HG02870 (cell line): ENCODE measurements at regions not wholly inside any gene's neighbourhood (a gene's known extent, or its start where the extent isn't known, plus 50 kb on each side); places are given as distances from the start of the nearest gene placed in this dataset.

Experiments
- ATAC-seq: cut with Tn5 transposase; IDR thresholded peaks from one replicate; pipeline ENCODE4 v1.9.1; 2021; ENCODE audit warnings: mild to moderate bottlenecking, moderate library complexity; ENCODE audit not compliant: unreplicated experiment

DNA sequence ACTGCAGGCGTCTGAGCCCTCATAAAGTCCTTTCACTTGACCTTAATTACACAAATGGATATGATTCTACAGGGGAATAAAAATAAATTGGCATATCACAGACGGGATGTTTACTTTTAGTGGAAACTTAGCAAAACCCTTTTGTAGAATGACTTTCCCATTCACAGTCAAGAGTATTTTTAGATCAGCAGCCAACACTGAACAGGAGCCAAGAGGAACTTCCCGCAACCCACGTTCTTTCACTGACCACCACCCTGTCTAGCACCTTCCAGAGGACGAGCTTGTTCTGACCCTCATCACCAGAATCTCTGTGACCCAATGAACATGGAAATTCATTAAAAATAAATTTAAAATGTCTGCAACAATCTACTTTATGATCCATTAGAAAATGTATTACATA is 119.0 kb upstream of the SNTG2 start:
- no peak for ATAC-seq

DNA sequence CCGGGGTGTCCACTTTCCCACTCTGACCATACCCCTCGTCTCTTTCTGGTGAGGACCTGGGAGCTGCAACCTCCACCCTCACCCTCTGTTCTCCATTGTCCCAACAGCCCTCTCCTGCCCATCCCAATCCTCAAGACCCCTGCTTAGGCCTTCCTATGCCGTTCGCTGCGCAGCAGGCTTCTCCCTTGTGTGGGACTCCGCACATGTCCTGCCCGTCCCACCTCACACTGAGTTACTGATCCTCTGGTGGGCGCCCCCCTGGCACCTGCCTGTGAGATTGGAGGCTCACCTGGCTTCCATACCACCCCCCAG is 119.5 kb upstream of the SNTG2 start:
- ATAC-seq = no peak

DNA sequence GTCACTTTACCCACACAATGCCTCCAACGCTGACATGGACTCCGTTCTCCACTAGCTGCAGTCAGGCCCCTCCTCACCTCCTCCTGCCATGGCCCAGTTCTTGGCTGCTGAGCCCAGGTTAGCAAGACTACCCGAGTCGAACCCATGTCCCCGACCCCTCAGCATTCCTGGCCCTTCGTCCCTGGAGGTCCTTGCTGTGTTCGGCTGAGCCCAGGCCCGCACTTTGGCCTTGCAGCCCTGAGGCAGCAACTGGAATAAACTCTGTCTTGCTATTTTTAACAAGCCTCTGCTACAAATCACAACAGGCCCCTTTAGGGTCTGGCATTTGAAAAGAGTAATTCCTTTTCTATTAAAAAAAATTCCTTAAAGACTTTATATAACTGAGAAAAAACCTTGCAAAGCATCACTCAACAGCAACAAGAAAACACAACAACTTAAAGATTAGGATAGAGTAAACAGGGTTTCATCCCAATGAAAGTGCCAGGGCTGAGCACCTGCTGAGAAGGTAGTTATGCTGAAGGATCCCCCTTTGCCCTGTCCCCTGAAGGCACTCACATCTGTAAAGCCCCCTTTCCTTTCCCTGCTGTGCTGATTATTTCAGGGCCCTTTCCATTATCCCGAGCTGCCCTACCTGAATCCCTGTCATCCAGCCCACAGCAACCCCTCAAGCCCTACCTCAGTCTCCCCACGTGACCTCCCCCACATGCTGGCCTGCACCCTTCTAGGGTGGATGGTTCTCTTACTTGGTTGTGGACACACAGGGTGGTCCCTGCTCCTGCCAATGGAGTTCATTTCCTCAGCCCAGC is 120.0 kb upstream of the SNTG2 start:
- no peak for ATAC-seq

DNA sequence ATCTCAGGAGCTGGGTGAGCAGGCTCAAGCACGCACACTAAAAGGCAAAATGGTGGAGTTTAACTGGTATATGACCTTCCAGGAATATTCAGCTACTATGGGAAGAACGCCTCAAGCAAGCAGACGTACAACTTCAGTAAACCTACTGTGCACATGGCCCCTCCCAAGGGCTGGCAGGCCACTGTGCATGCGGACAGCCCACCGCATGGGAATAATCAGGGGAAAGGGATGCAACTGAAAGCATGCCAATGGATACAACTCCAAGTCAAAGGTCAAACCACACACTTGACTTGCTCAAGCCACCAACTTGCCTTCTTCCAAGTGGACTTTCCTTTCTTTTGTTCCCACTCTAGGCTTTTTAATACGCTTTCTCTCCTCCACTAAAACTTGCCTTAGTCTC is 121.6 kb upstream of the SNTG2 start:
- no peak for ATAC-seq

DNA sequence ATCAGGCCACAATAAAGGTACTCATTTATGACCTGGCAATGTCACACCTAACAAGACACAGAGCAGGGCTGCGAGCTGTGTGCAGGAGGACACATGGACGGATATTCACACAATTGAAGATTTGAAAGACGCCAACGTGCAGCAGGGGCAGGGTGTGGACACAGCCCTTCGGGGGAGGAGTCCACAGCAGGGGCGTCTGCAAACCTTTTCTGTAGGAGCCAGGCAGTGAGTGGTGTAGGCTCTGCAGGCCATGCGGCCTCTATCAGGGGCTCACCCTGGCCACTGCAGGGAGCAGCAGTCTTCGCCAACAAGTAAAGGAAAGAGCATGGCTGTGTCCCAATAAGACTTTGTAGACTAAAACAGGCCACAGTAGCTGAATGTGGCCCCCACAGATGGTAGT is 125.7 kb upstream of the SNTG2 start:
- no peak for ATAC-seq

DNA sequence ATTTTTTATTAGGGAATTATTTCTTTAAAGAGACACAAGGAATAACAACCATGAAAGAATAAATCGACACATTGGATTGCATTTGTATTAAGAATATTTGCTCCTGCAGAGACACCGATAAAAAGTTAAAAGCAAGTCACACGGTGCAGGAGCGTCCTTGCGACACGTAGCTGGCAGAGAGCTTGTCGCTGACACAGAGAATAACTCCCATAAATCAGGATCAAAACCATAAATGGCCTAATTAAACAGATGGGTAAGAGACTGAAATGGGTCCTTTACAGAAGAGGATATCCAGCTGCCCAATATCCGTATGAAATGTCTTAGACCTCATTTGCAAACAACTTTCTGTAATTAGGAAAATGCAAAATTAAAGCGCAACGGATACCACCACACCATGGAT is 126.1 kb upstream of the SNTG2 start:
- ATAC-seq = no peak

DNA sequence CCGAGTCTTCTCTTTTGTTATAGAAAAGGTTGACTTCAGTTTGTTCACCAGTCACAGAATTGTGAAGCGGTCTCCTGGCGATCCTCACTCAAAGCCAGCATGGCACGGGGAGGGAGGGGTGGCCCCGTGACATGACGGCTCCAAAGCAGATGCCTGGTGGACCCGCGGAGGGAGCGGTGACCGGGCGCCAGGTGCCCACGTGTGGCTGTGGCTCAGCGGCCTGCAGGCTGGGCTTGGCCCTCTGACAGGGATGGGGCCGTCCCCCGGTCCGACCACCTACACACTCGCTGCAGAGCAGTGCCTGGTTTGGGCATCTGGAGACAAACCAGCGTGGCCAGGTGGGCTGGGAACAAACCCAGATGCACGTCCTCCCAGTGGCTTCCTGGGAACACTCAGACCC is 129.1 kb upstream of the SNTG2 start:
- no peak for ATAC-seq

DNA sequence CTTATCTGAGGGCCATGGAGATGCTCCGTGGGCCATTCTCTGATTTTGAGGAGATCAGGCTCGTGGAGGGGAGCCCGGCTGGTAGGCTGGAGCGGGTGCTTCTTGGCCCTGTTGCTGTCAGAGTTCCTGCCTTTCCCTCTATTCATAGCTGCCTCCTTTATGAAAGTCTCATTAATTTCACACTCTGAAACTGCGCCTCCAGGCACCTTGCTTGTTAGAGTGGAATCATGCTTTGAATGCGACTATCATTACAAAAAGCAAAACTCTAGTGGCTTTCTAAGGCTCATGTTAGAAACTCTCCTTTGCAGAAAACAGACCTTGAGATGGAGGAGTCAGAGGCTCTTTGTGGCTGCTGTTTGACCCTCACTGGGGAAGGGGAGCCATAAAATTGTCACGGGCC is 131.0 kb upstream of the SNTG2 start:
- ATAC-seq = no peak

DNA sequence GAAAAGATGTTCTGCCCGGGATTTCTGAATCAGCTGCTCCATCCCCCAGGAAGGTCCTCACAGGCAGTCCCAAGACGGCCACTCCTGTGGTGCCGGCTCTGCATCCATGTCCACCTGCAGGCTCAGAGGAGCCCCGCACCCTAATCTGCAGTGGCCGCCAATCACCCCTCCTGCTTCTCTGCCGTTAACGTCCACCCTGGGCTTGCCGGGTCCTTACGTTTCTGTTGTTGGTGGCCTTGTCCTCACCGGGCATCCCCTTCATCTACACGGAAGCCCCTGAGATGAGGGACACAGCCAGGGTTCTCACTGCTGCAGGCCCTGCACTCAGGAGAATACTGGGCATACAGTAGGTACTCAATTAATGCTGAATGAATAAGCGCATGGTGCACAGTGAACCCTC is 131.5 kb upstream of the SNTG2 start:
- ATAC-seq = no peak

DNA sequence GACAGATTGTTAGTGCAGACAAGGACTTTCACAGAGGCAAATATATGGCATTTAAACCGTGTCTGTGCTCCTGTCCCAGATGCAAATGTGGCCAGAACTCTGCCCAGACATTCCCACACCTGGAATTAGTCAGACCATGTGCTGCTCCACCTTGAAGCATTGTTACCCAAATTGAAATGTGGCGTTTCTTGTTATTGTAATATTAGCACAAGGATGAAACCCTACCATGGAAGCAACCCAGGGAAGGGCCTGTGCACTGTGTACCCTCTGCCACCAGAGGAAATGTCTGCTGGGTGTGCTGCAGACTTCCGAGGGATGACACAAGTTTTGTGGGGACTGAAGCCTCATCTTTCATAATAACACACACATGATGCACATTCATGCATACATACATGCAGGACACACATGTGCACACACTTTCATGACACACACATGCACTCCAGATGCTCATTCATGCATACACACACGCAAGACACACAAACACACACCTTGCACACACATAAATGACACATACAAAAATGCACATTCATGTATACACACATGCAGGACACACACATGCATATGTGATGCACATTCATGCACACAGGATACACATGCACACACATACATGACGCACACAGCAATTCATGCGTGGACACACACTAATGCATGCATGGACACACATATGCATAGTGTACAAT is 133.2 kb upstream of the SNTG2 start:
- no peak for ATAC-seq

DNA sequence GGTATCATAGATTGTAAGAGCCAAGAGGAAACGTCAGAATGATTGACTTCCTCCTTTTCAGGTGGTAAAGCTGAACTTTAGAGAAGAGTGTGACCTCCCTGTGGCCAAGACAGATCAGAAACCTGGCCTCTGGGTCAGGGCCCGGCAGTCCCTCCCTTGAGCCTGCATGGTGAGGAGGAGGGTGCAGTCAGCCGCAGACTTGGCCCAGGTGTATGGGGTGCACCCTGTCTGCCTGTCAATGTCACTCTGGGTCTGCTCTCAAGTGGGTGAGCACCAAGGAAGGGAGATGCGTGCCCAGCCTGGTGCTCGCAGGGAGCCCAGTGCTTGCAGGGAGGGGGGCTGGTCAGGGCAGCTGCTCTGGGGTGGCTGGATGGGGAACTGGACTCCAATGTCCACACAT is 134.4 kb upstream of the SNTG2 start:
- ATAC-seq = no peak

DNA sequence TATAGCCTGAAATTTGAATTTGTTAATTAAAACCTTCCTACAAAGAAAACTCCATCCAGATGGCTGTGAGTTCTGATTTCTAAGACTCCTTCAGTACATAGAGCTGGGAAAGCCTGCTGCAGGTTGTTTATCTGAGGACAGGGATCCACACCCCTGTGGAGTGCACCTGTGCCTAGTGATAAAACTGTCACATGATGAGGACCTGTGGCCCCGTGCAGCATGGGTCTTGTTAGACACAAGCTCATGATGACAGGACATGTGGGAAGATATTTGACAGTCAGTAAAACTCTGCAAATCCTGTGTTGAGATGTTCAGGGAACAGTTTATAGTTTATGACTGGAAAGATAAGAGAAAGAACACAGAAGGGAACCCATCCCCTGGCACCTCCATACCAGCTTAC is 133.2 kb upstream of the TMEM18 start:
- ATAC-seq = no peak

DNA sequence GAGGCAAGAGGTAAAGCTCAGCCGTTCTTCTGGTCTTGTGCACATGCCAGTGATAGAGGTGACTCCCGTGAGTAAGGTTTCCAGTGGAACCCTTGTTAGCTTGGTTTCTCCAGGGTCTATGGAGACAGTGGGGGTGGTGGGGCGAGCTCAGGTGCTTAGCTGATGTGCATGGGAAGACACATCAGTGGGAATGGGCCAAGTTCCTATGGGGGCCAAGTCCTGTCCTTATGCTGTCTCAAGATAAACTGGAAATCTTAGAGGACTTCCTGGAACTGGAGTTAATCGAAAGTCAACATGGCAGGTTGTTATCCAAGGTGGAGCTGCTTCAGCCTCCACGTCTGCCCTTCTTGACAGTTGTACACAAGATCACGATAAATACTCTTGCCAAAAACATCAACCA is 130.1 kb upstream of the TMEM18 start:
- ATAC-seq = no peak

DNA sequence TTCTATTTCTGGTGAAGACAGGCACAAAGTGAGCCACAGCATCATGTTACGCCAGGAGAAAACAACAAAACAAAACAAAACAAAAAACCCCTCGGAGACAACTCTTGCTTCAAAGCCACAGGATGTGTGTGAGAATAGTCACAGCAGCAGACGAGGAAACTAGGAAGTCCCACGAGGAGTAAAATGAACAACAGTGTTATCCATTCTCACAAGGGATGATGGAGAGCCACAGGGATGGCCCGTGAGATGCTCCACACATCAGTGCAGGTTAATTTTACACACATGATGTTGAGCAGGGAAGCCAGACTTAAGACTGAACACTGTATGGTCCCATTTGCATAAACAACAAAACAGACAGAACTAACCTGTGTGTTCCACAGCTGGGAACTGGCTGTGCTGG is 128.5 kb upstream of the TMEM18 start:
- ATAC-seq = no peak

DNA sequence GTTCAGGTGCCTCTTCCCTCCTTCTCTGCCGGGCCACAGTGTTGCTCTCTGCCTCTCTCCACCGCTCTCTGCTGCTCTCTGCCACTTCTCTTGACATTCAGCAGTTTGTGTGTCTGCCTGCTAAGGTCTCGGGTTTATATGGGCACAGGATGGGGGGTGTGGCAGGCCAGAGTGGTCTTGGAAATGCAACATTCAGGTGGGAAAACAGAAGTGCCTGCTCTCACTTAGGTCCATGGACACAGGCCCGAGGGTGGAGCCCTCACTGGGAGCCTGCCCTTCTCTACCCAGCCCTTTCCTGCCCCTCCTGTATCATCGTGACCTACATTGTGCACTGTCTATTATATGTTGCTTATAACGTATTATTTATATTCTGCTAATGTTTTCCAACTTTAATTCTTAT is 120.8 kb upstream of the TMEM18 start:
- ATAC-seq = no peak

DNA sequence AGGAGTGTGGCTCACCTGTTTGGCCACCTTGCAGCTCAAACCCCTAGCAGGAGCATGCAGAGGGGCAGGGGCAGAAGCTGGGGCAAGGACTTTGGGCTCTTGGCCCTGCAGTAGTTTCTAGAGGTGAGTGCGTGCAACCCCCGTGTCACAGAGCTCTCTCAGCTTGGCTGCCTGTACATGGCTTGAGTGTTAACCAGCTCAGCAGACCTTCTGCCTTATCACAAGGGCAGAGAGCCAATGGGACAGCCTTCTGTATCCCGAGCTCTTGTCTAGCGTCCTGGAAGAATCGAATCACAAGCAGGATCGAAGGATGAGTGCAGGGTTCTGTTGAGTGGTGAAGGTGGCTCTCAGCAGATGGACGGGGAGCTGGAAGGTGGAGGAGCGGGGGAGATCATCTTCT is 120.3 kb upstream of the TMEM18 start:
- no peak for ATAC-seq

DNA sequence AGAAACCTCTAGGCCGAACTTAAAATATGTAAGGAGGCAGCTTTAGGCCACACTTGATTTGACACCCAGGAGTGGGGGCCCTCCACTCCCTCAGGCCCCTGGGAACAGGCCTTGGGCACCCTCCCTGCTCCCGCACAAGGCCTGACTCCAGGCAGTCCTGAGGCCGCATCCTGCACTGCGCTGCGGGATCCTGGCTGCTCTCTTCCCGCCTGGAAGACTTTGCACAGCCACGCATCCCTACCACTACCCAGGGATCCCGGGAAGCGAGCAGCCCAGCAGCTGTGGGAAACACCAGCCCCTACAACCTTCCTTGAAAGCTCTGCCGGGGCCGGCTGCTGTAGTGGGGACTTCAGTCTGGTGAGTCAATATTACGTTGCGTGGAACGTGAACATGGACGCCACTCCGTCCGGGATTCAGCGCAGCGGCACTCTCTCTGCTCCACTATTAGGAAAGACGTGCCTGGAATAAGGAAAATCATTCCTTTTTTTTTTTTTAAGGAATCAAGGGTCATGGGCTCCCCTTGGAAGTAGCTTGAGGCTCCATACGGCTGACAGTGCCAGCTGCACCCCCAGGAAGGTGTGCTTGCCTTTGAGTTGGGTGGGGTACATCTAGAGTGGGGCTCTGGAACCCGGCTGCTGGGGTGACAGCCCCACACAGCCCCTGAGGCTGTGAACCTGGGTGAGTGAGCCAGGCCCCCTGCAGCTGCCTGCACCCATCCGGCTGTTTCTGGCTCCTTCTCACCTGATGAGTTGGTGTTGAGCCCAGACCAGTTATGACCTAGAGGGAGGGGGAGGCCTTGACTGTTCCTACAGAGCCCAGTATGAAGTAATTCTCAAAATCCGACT is 119.2 kb upstream of the TMEM18 start:
- ATAC-seq = no peak

DNA sequence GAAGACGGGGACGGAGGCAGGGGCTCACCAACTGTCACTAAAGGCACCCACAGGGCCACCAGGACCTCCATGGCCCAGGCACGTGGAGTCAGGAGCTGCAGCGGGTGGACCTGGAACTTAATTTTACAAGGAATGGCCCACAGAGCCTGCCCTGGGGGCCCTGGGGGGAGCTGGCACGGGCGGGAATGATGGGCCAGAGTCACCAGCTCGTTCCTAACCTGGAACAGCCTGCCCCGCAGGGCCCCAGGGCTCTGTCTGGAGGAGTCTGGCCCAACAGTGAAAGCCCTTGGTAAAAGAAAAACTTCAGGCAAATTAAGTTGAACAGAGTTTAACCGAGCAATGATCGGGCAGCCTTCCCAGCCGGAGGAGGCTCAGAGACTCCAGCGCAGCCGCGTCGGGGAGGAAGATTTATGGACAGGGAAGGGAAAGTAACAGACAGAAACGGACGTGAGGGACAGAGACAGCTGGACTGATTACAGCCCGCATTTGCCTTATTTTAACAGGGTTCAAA is 118.4 kb upstream of the TMEM18 start:
- no peak for ATAC-seq

DNA sequence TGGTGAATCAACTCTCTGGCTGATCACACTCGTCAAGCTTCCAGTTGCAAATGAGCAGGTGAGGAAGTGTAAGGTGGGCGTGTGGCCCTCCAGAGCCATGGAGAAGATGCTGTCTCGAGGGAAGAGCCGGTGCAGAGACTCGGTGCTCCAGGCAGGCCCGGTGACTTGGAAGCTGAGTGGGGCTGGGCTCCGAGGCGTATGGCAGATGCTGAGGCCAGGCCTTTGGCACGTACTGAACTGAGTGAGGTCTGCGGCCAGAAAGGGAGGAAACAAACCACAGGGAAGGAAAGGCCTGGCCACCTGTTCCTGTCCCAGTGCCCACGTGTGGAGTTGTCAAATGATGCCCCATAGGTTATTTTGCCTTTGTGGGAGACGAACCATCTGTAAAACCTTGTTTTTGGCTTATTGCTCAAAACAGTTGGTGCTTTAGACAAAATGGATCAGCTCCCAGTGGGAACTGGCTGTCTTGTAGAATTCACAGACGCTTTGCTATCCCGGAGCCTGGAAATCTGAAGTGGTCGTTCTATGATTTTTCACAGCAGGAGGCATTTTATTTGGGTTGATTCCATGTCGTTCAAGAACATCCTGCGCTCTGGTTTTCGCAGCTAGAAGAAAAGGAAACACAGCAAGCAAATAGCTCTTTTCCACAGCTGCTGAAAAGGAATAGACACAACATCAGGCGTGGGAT is 117.5 kb upstream of the TMEM18 start:
- ATAC-seq = no peak

DNA sequence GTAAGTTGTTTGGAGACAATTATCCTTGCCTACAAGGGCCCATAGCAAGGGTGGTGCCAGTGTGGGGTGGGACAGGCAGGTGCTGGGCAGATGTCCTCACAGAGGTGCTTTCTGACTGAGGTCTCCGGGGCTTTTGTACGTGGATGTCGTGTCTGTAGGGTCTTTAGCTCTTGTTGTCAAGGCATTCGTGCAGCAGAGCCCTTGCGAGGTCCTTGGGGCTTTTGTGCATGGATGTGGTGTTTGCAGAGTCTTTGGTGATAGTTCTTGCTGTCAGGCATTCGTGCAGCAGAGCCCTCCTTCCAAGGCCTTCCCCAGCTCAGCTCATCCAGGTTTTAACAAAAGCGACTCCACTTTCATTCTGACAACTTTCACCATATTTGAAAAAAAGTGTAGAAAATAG is 116.0 kb upstream of the TMEM18 start:
- no peak for ATAC-seq

DNA sequence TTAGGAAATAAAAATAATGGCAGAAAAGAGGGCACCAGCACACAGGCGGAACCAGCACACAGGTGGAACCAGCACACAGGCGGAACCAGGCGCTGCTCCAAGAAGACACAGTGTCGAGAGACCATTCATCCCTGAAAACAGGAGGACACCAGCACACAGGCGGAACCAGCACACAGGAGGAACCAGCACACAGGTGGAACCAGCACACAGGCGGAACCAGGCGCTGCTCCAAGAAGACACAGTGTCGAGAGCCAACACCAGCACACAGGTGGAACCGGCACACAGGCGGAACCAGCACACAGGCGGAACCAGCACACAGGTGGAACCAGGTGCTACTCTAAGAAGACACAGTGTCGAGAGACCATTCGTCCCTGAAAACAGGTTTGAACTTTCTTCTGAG is 115.5 kb upstream of the TMEM18 start:
- ATAC-seq = no peak
